ENCODE measurements at regions not wholly inside any gene's neighbourhood (a gene's known extent, or its start where the extent isn't known, plus 50 kb on each side); places are given as distances from the start of the nearest gene placed in this dataset.
"Not testable (repeated sequence)": the region's sequence is repeated elsewhere in the genome, so short reads cannot be mapped to it uniquely, and the experiment has no call there.

GRCh38 chr6:104676679-104677078 lies 183.0 kb downstream of the HACE1 start:
- DNase-seq: not testable (repeated sequence)

- not testable (repeated sequence) for DNase-seq
Observed at GRCh38 chr6:104675161-104675560, 184.6 kb downstream of the HACE1 start.

DNA sequence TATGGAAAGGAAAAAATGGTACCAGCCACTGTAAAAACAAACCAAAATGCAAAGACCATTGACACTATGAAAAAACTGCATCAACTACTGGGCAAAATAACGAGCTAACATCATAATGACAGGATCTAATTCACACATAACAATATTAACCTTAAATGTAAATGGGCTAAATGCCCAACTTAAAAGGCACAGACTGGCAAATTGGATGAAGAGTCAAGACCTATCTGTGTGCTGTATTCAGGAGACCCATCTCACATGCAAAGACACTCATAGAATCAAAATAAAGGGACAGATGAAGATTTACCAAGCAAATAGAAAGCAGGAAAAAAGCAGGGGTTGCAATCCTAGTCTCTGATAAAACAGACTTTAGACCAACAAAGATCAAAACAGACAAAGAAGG lies 186.6 kb downstream of the HACE1 start:
- not testable (repeated sequence) for DNase-seq

GRCh38 chr6:104671591-104671891 lies 188.2 kb downstream of the HACE1 start:
- not testable (repeated sequence) for DNase-seq

GRCh38 chr6:104670834-104671590 lies 188.7 kb downstream of the HACE1 start:
- DNase-seq: peak; percentile 37

GRCh38 chr6:104669483-104669882 lies 190.2 kb downstream of the HACE1 start:
- no peak for DNase-seq

DNA sequence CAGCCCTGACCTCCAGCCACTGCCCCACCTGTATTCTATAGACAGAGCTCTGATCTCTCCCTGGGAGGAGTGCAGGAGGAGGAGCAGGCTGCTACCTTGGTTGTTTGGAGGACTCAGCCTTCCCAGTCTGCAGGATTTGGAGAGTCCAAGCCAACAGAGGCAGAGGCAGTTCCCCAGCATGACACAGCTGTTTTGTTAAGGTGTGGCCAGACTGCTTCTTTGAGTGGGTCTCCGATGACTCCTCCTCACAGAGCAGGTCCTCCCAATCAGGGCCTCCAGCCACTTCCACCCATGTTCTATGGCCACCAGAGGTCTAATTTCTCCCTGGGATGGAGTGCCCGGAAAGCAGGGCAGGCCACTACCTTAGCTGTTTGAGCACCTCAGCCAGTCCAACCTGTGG lies 203.5 kb downstream of the HACE1 start:
- DNase-seq: no peak

DNA sequence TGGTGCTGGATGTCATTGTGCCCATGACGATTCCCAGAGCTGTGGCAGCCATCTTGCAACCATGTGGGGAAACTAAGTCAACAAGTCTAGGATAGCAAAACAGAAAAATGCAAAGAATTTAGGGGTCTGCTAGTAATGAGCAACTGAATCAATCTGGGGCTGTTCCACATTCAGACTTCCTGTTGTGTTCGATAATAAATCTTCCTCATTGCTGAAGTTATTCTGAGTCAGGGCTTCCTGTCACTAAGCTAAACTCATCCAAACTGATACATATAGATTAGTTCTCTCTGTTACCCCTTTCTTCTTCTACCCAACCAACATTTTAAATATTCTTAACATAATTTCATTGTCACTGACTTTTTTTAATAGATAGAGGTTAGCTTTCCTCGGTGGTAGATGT lies 205.9 kb downstream of the HACE1 start:
- no peak for DNase-seq

GRCh38 chr6:104648347-104648746 lies 211.4 kb downstream of the HACE1 start:
- DNase-seq: no peak

DNA sequence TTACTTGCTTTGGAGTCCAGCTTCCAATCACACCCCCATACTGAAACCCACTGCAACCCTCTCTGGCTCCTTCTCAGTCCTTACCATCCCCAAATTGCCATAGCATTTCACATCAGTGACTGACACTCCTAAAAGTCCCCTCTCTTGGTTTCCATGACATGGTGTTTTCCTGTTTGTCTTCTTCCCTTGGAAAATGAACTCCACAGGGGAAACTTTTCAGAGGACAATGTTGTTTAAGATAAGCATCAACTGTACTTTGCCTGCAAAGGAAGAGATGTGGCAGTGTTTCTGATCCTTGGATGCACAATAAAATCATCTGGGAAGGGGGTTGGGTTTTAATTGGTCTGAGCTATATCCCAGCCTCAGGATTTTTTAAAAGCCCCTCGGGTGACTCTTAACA lies 214.9 kb downstream of the HACE1 start:
- no peak for DNase-seq

- DNase-seq: no peak
Observed at GRCh38 chr6:104642871-104643270, 216.8 kb downstream of the HACE1 start.

GRCh38 chr6:104640761-104641160 lies 219.0 kb downstream of the HACE1 start:
- no peak for DNase-seq

DNA sequence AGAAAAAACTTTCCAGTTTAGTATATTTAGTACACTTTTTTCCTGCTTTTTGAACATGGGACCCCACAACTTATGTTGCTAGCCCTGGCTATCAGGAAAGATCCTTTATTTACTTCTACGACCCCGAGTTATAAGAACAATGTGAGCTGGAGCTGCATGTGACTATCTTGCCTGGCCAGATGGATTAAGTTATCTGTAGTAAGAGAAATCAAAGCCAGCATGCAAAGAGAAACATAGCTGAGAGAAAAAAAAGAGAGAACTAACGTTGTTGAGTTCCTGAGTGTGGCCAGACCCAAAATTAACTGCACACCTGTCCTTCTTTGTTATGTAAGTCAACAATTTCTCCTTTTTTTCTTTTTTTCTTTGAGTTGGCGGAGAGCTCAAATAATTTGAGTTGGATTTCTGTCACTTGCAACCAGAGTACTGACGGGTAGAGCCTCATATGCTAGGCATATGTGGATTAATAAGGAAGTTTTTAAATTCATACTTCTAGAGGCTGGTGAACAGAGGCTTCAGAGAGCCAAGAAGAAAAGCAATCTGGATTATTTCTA lies 219.5 kb downstream of the HACE1 start:
- no peak for DNase-seq

DNA sequence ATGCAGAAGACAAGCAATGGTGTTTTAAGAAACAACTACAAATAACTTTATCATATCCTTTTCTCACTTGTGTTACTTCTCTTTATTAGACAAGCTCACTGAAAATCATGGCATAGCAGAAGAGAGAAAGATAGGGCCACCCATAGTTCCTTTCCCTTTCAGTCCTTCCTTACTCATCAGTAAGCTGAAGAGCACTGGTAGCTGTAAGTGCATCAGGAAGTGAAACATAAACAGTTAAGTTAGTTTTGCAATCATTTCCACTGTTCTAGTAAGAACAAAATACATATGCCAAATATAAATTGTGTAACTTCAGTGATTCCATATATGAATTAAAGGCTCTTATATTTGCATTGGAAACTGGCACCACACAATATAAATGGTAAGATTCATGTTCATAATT lies 220.1 kb downstream of the HACE1 start:
- no peak for DNase-seq

- no peak for DNase-seq
Observed at GRCh38 chr6:104638841-104639290, 220.9 kb downstream of the HACE1 start.

- no peak for DNase-seq
Observed at GRCh38 chr6:104633125-104633524, 226.6 kb downstream of the HACE1 start.

DNA sequence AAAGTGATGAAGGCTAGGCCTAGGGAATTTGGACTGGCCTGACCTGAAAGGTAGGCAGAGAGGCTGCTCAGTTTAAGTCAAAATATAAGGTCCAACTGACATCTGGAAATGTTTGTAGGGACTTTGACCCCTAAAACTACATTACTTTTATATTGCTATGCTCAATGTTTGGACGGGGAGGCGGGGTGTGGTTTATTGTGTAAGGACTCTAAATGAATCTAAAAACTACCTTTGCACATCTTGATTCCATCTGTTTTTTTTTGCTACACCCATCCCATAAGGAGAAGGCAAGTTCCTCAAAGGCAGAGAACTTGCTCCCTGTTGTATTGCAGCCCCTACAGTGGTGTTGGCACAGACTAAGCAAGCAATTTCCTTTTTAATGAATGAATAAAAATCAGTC lies 227.1 kb downstream of the HACE1 start:
- no peak for DNase-seq

- DNase-seq: no peak
Observed at GRCh38 chr6:104630955-104631354, 228.8 kb downstream of the HACE1 start.

GRCh38 chr6:104630522-104630921 lies 229.2 kb downstream of the HACE1 start:
- no peak for DNase-seq

DNA sequence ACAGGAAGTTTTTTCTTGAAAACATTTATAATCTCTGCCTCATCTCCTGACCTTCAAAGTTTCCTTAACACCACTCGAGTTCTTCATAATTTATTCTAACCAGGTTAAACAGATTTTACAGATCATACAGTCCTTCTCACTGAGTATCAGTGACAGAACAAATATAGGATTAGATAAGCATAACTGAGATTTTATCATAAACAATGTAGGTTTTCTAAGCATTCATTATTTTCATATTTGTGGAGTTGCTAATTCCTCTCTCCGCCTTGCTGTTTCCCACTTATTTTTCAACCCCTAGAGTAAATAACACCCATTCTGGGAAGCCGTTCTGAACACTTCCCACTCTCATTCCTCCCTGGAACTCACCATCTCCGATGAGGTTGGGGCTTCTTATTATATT lies 229.9 kb downstream of the HACE1 start:
- no peak for DNase-seq

GRCh38 chr6:104625536-104625935 lies 234.2 kb downstream of the HACE1 start:
- DNase-seq: no peak

- no peak for DNase-seq
Observed at GRCh38 chr6:104623052-104623690, 236.5 kb downstream of the HACE1 start.

GRCh38 chr6:104621396-104621795 lies 238.3 kb downstream of the HACE1 start:
- DNase-seq: no peak

DNA sequence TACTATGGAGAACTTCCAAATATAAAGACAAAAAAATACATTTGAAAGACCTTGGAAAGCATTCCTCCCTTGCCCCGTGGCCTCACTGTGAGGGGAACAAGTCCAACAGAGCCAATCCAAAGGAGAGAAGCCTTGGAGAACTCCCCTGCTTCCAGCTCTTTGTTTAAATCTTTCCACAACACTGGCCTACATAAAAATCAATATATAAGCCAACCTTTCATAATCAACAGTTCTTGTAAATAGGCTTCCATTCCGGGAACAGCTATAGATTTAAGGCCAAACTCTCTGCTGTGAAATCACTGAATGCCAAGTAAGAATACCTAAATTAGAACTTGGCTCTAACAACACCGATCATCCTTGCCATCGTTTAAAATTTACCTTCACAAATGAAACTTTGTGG lies 242.1 kb downstream of the HACE1 start:
- no peak for DNase-seq

GRCh38 chr6:104614394-104614793 lies 245.3 kb downstream of the HACE1 start:
- no peak for DNase-seq

Data from CD4-positive, alpha-beta T cell treated with Interleukin-17A for 1 hour (primary cell).